ENCODE measurements at regions not wholly inside any gene's neighbourhood (a gene's known extent, or its start where the extent isn't known, plus 50 kb on each side); places are given as distances from the start of the nearest gene placed in this dataset.

DNA sequence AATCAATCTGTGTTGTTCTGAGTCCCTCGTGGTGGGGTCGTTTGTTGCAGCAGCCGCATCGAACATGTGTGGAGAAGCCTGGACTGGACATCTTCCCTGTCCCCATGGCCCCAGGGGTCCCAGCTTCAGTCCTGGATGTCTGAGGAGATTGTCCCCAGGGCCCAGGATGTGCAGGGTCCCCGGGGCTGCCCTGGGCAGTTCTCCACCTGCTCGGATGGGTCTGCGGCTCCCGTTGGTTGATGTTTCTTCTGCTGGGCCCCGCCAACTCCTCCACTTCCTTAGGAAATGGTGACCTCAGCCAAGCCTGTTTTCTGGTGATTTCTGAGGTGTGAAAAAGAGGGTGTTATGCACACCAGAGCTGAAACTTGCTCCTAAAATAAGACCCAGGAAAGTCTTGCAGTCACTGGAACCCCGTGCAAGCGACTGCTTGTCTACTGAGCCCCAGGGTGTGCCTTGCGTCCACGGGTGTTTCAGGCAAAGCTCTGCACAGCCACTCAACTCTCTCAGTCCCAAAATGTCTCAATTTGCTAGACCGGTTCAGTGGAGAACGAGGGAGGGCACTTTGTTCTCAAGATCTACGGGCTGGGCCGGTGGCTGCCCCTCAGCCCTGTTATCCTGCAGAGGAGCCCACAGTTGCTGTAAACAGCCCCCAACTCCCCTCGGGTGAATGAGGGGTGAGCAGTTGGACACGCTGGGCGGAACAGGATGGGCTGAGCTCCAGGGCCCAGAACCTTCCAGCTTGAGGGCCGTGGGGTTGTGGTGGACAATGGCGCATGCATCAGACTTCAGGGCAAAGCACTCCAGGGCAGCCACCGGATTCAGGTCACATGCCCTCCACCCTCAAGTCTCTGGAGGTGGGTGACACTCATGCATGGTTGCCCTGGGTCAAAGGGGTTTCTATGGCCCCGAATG, 66.7 kb upstream of the OLFM1 start:
- no peak for DNase-seq
- no peak for TF ChIP-seq POLR2A (IDR thresholded peaks at IDR 0.05; ENCODE audit: low read length)
- TF ChIP-seq GATA1 (IDR thresholded peaks at IDR 0.05; ENCODE audit: low read depth, low read length) = no peak

DNA sequence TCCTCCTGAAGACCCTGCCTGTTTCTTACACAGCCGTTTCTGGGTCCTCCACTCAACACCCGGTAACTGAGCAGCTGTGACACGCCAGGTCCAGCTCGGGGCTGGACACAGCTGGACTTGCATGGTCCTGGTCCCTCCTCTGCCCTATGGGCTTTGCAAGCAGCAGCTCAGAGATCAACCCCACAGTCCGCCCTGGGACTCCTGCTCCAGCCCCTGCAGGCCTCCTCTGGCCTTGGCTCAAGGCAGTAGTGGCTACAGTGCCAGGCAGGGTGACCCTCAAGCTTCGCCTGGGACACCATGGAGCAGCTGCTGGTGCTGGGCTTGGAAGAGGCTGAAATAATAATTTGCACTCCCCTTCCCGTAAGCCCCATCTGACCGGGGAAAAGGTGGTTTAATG, 66.1 kb upstream of the OLFM1 start:
- TF ChIP-seq GATA1 (IDR thresholded peaks at IDR 0.05; ENCODE audit: low read depth, low read length) (no peak), POLR2A (IDR thresholded peaks at IDR 0.05; ENCODE audit: low read length) (no peak)
- no peak for DNase-seq

DNA sequence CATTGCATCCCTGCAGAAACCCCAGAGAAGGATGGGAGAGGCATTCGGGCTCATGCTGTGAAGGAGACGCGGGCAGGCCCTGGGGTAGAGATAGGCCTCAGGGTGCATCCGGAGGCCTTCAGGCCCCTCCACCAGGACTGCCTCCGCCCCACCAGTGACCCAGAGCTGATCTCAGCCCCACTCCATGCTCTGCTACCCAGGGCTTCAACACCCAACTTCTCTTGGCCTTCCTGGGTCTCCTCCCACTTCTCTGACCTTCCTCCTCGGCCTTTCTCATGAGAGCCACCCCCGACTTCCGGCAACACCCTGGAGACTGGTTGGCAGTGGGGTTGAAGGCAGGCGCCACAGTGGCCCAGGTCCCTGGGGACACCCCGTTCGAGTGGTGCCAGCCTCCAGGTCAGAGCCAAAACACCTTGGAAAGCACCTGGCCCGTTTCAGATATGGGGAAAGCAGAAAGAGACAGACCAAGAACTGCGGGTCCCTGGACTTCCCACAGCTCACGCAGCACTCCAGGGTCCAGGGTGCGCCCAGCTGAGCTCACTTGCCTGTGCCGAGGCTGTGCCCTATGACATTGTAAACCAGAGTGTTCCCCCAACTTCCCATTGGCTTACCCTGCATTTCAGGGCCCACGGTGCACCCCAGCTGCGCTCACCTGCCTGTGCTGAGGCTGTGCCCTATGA, 65.1 kb upstream of the OLFM1 start:
- no peak for DNase-seq
- TF ChIP-seq GATA1 (IDR thresholded peaks at IDR 0.05; ENCODE audit: low read depth, low read length) (no peak), POLR2A (IDR thresholded peaks at IDR 0.05; ENCODE audit: low read length) (no peak)

DNA sequence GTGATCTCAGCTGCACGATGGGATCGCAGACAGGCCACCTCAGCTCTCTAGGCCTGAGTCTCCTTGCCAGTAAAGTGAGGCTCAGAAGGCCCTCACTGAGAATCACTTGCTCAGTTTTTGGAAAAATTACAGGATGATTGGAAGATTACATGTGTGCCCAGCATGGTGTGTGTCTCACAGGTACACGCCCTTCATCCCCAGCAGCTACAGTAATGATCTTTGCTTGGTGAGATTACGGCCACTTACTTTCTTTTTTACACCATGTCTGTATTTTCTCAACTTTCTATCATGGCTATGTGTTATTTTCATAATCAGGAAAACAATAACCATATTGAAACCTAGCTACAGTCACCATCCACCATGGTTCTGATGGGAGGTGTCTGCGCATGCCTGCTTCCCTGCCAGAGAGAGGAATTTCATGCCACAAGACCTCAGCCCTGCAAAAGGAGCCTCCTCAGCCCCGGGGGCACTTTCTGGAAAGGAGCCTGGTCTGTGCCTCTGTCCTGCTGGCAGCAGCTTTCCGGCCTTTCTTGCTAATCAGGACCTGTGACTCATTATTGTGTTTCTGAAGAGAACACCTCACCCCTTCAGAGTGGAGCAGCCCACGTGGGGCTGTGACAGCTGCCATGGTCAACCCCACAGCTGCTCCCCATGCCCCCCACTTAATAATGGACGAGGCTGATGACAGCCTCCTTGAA, 64.2 kb upstream of the OLFM1 start:
- TF ChIP-seq POLR2A (IDR thresholded peaks at IDR 0.05; ENCODE audit: low read length) (no peak), GATA1 (IDR thresholded peaks at IDR 0.05; ENCODE audit: low read depth, low read length) (no peak)
- DNase-seq = no peak

DNA sequence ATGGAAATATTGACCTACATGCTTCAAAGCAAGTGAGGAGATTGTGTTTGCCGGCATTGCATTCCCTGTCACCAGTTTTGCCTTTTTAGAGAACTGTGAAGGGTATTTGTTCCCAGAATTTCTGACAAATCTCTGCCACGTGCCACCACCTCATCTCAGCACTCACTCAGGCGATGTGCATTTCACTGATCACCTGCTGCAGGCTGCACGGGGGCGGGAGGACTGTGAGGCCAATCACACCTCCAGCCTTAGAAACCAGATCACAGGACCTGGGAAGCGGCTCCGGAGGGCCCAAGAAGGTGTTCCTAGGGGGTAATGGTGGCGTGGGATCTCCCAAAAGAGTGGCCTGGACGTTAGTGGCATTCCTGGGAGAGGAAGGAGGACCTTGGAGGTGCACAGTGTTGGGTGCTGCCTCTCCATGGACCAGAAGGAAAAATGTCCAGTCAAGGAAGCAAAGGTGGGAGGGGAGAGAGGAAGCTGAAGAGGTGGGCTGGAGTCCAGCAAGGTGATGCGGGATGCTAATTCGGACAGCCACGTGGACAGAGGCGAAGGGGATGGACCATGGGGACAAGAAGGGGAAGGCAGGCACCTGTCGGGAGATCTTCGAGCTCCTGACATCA, 63.6 kb upstream of the OLFM1 start:
- no peak for DNase-seq
- no peak for TF ChIP-seq POLR2A (IDR thresholded peaks at IDR 0.05; ENCODE audit: low read length)
- TF ChIP-seq GATA1 (IDR thresholded peaks at IDR 0.05; ENCODE audit: low read depth, low read length) = no peak

DNA sequence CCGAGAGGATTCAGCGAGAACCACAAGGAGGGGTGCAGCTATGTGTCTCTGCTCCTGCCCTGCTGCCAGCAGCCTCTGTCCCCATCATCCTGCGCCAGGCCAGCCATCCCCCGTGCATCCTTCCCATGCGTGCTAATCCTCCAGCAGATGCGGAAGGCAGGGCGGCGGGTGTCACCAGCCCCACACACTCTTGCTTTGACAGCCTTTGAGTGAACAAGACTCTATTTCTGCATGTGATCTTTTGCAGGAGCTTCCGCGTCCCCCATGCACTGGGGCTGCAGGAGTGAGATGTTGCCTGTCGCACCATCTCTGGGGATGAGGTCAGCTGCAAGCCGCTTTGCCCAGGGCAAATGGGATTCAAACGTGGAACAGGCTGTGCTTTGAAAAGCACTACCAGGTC, 58.0 kb upstream of the OLFM1 start:
- TF ChIP-seq POLR2A (IDR thresholded peaks at IDR 0.05; ENCODE audit: low read length) (no peak), GATA1 (IDR thresholded peaks at IDR 0.05; ENCODE audit: low read depth, low read length) (no peak)
- DNase-seq = no peak

DNA sequence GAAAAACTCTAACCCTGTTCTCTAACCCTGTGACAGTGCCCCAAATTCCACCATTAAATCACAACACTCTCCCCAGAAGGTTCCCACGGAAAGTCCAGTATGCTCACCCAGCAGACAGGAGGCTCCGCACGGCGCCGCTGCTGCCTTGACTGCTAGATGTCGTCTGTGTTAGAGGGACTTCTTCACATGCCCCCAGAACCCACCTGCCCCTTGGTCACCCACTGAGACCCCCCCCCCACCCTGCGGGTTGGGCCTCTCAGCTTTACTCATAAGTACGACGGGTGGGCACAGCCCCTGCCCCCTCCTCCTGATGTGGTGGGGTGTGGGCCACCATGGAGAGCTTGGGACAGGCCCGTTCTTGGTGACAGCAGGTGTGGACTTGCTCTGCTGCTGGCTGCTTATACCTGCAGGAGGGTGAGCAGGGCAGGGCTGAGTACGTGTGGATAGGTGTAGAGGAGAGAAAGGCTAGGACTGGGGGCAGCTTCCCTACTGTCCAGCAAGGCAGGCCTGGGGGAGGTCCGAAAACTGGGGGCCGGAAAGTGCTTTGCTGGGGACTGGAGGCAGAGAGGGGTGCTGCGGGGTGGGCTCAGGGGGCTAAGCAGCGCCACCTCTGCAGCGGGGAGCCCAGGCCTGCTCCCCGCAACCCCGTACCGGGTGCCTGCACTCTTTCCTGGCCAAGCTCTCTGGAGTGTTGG, 57.5 kb upstream of the OLFM1 start:
- no peak for TF ChIP-seq POLR2A (IDR thresholded peaks at IDR 0.05; ENCODE audit: low read length)
- TF ChIP-seq GATA1 (IDR thresholded peaks at IDR 0.05; ENCODE audit: low read depth, low read length) = no peak
- no peak for DNase-seq

DNA sequence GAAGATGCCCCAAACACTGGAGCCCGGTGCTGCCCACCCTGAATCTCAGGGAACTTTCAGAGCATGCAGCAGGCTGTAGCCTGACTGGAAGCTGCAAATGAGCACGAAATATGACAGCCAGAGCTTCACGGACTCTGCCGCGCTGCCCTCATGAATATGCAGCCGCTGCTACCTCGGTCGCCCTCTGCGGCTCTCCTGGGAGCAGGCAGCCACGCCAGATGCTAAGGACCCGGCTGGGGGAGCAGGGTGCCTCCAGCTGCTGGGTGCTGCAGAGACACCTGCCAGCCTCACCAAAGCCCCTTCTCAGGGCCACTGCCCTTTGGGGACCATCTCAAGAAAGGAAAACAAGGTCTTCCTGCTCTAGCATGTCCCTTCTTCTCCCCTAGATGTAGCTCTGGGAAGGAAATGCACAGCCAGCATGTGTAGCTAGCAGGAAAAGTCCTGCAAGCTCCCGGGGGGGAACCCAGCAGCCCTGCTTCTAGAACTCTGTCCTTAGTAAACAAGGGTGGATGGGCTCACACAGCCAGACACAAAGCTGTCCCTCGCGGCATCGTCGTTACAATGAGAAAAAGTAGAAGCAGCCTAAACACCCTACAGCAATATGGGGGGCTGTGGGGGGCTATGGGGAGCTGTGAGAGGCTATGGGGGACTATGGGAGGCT, 56.8 kb upstream of the OLFM1 start:
- DNase-seq = no peak
- TF ChIP-seq GATA1 (IDR thresholded peaks at IDR 0.05; ENCODE audit: low read depth, low read length) (no peak), POLR2A (IDR thresholded peaks at IDR 0.05; ENCODE audit: low read length) (no peak)

DNA sequence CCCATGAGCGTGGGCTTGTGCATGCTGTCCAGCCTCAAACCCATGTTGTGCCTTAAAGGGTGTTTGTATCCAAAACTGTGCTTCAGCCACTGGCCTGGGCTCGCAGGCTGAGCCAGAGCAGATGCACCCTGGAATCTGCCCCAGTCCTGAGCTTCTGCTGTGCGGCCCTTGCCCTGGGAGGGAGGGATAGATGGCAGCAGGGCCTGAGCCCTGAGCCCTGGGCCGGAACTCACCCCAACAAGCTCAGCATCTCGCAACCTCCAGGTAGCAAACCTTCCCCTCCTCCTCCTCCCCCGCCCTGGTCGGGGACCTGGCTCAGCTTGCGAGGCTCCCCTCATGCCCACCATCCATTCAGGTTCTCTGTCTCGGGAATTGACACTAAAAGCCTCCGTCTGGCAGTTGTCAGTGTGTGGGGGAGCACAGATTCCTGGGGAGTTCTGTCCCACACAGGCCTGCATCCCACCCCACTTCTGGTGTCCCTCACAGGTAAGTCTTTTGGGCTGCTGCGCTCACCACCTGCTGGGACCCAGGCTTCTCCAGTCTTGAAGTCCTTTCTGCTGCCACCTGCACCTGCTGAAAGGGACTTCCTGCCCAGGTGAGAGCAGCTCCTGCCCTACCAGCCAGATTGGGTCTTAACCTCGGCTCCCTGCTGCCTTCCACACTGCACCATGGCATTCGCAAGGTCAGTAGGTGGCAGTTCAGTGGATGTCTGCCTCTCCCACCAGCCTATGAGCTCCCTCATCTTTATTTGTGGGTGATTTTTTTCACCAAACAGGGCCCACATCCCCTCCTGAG, 55.2 kb upstream of the OLFM1 start:
- no peak for DNase-seq
- TF ChIP-seq GATA1 (IDR thresholded peaks at IDR 0.05; ENCODE audit: low read depth, low read length) (no peak), POLR2A (IDR thresholded peaks at IDR 0.05; ENCODE audit: low read length) (no peak)

DNA sequence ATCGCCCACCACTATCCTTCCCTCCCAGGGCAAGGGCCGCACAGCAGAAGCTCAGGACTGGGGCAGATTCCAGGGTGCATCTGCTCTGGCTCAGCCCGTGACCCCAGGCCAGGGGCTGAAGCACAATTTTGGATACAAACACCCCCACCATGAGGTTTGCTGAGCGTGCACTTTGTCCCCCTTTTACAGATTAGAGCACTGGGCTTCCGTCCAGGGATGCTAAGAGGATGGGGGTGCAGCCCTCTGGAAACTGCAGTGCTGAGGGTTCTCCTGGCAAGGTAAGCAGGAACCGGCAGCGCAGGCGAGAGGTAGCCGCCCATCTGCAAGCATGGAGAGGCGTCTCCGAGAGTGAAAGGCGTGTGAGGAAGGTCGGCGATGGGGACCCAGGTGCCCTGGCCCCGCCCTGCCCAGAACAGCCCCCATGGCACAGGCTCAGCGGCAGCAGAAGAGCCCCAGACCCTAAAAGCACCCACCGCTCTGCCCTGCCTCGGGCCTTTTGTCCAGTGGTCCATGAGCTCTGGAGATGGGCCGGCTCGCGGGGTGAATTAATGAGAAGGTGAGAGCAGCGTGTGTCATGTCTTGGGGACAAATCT, 54.5 kb upstream of the OLFM1 start:
- DNase-seq = no peak
- TF ChIP-seq POLR2A (IDR thresholded peaks at IDR 0.05; ENCODE audit: low read length) (no peak), GATA1 (IDR thresholded peaks at IDR 0.05; ENCODE audit: low read depth, low read length) (no peak)

DNA sequence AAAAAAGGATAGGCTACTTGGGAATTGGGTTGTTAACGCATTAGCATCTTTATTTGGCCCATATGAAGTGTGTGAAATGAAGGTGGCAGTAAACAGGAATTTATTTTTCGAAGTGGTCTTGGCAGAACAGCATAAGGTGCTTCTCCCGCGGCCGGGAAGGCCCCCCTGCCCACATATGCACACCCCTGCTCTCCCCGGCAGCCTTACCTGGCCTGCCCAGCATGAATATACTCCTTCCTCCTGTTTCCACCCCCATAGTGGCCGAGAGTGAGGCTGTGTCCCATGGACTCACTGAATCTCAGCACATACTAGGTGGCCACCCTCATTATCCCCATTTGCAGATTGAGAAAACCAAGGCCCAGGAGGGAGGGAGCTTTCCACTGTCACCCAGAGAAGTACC, 54.0 kb upstream of the OLFM1 start:
- no peak for TF ChIP-seq POLR2A (IDR thresholded peaks at IDR 0.05; ENCODE audit: low read length)
- no peak for TF ChIP-seq GATA1 (IDR thresholded peaks at IDR 0.05; ENCODE audit: low read depth, low read length)
- no peak for DNase-seq

DNA sequence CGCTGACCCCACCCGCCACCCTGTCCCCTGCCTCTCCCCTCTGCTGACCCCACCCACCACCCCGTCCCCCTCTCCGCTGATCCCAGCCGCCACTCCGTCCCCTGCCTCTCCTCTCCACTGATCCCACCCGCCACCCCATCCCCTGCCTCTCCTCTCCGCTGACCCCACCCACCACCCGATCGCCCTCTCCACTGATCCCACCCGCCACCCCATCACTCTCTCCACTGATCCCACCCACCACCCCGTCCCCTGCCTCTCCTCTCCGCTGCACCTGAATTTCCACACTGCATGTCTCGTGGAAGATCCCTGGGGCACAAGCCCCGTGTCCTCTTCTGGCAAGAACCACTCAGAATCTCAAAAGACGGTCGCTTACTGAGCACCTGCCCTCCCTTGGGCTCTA, 53.4 kb upstream of the OLFM1 start:
- TF ChIP-seq POLR2A (IDR thresholded peaks at IDR 0.05; ENCODE audit: low read length) (no peak), GATA1 (IDR thresholded peaks at IDR 0.05; ENCODE audit: low read depth, low read length) (no peak)
- no peak for DNase-seq
